Subcutaneous abdominal adipose tissue (tissue), 5 donors: ENCODE measurements at regions not wholly inside any gene's neighbourhood (a gene's known extent, or its start where the extent isn't known, plus 50 kb on each side); places are given as distances from the start of the nearest gene placed in this dataset.

ENCODE experiments used
- H3K27ac ChIP-seq: one replicate; pipeline ENCODE4 v1.7.0; 2013; ENCODE audit warnings: low read depth, mild to moderate bottlenecking, inconsistent platforms, low read length, moderate library complexity
- H3K27me3 ChIP-seq, 5 donors: one replicate each; pipeline ENCODE4 v1.7.0; 2013; ENCODE audit warnings: low read length in 5 of 5, inconsistent platforms in 1 of 5; ENCODE audit not compliant: control insufficient read depth in 5 of 5, insufficient read depth in 4 of 5
- H3K36me3 ChIP-seq, 5 donors: one replicate each; pipeline ENCODE4 v1.7.0; 2013; ENCODE audit warnings: low read length in 5 of 5; ENCODE audit not compliant: control insufficient read depth in 5 of 5, insufficient read depth in 5 of 5
- H3K4me1 ChIP-seq, 5 donors: one replicate each; pipeline ENCODE4 v1.7.0; 2013; ENCODE audit warnings: low read length in 5 of 5, mild to moderate bottlenecking in 3 of 5, moderate library complexity in 1 of 5; ENCODE audit not compliant: control insufficient read depth in 5 of 5, insufficient read depth in 5 of 5
- H3K4me3 ChIP-seq, 5 donors: one replicate each; pipeline ENCODE4 v1.7.0; 2013; ENCODE audit warnings: low read length in 5 of 5, low read depth in 1 of 5
- H3K9ac ChIP-seq, 5 donors: one replicate each; pipeline ENCODE4 v1.7.0; 2013; ENCODE audit warnings: low read length in 5 of 5, mild to moderate bottlenecking in 4 of 5, moderate library complexity in 3 of 5
- H3K9me3 ChIP-seq, 5 donors: one replicate each; pipeline ENCODE4 v1.7.0; 2013; ENCODE audit warnings: low read length in 5 of 5; ENCODE audit not compliant: control insufficient read depth in 5 of 5
- donor health status: healthy.
- donor health status: healthy.
- donor health status: healthy.
- donor health status: healthy.
- donor health status: healthy.

DNA sequence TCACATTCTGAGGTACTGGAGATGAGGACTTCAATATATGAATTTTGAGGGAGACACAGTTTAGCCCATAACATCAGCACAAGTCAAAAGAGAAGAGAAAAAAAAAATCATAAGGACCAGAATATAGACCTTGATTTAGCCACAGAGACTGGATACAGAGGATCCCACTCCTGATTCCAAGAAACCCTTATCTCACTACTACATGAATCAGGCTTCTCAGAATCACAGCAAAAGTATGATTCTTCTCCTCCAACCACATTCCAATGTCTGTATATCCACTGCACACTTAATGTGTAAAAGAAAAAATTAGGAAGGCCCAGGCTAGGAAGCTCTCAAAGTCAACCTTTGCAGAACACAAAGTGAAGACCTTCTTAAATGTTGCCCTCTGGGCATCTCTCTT is 610.9 kb downstream of the DTWD2 start:
- H3K27ac ChIP-seq = no peak overlapping the region
- no peaks in the 10 kb centered on the region for H3K27me3 ChIP-seq
- H3K4me1 ChIP-seq = no peaks in the 10 kb centered on the region
- no peak overlapping the region for H3K4me3 ChIP-seq
- no peaks in the 10 kb centered on the region for H3K36me3 ChIP-seq
- H3K9ac ChIP-seq = no peak overlapping the region
- H3K9me3 ChIP-seq = no peaks in the 10 kb centered on the region

DNA sequence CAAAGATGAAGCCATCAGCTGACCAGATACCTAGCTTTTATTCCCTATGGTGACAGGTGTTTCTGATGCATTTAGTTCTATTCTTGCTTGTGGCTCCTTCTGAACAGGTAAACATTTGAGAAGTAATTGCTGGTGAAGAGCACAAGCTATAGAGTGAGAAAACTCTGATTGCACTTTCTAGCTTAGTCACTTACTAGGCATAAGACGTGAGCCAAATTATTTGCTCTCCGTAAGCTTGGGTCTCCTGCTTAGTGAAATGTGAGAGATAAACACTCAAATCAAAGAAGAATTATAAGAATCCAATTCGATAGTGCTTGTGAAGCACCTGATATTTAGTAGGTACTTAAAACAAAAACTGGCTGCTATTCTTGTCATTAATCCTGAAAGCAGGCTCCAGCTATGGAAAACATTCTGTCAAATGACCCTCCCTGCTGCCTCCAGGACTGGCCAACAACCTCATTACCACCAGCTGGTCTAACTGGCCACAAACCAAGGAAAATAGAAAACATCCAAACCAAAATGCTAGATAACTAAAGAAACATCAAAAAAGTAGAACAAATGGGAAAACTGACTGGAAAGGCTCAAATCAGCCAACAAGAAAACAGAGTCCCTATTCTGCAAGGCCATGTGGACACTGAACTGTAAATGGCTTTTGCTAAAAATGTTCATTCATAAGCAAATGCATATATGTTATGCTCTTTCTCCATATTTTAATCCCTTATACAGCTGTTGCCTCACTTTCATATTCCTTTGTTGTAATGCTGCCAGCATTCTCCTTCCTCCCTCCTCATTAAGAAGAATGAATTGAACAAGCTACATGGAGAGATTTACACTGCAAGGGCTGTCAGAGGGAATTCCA is 616.1 kb downstream of the DTWD2 start:
- Histone ChIP-seq H3K4me3 (no peak overlapping the region), H3K27ac (no peak overlapping the region), H3K9me3 (no peaks in the 10 kb centered on the region), H3K27me3 (no peaks in the 10 kb centered on the region), H3K4me1 (no peaks in the 10 kb centered on the region), H3K9ac (no peak overlapping the region), H3K36me3 (no peaks in the 10 kb centered on the region)

DNA sequence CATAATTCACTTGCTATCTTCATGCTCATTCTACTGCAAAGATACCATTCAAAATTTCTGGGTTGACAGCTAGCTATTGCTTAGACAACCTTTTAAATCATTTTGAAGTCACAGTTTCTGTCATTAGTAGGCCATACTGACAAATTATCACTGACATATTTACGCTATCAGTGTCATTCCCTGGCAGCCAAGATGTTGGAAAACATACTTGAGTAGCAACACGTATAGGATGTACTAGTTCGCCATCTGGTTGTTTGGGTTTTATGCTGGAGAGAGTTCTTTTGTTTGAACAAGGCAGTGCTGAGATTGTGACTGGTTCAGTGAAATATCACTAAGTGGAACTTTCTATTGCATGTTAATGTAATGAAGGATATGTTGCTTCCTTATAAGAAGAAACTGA is 621.9 kb downstream of the DTWD2 start:
- Histone ChIP-seq H3K9me3 (peaks cover 0 to 2% (median 0%) of the 10 kb centered on the region in 5 donors), H3K27ac (no peak overlapping the region), H3K4me1 (no peaks in the 10 kb centered on the region)

DNA sequence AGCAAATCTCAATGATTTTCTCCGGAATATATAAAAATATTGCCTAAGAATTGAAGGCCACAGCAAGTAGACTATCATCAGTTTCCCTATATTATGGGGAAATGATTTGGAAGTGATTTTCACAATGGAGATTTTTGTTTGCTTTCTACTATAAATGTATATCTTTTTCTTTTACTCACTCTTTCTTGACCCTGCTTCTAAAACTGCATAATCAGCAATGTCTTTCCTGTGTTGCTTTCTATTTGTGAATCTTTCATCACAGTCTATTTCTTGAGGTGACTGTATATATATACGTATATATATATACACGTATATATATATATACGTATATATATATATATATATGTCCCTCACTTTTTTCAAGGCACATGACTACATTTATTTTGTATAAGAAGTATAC is 622.6 kb downstream of the DTWD2 start:
- Histone ChIP-seq H3K4me3 (no peak overlapping the region), H3K36me3 (no peaks in the 10 kb centered on the region), H3K27me3 (no peaks in the 10 kb centered on the region), H3K9ac (no peak overlapping the region), H3K4me1 (no peaks in the 10 kb centered on the region), H3K9me3 (peaks cover 0 to 2% (median 0%) of the 10 kb centered on the region in 5 donors), H3K27ac (no peak overlapping the region)

More for the DNA sequence above, 621.9 kb downstream of the DTWD2 start:
- Histone ChIP-seq H3K36me3 (no peaks in the 10 kb centered on the region), H3K4me3 (no peak overlapping the region), H3K27me3 (no peaks in the 10 kb centered on the region), H3K9ac (no peak overlapping the region)

DNA sequence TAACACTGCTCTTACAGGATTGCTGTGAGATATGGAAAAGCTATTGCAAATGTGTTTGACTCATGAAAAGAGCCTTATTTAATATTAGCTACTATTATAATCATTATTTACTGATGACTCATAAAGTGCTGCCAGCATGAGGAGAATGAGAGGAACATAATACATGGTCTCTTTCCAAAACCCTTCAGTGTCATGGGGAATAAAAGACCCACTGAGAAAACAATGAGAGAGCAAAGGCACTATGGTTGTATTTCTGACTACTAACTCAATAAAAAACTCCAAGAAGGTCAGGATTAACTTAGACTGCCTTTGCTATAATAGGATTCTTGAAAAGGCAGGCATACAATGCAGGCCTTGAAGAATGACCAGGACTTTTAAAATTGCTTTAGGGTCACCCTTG is 633.5 kb downstream of the DTWD2 start:
- no peaks in the 10 kb centered on the region for H3K27me3 ChIP-seq
- H3K27ac ChIP-seq = no peak overlapping the region
- H3K36me3 ChIP-seq = no peaks in the 10 kb centered on the region
- H3K4me1 ChIP-seq = no peaks in the 10 kb centered on the region
- no peak overlapping the region for H3K9ac ChIP-seq
- no peak overlapping the region for H3K4me3 ChIP-seq
- peaks cover 0 to 4% (median 0%) of the 10 kb centered on the region in 5 donors for H3K9me3 ChIP-seq

DNA sequence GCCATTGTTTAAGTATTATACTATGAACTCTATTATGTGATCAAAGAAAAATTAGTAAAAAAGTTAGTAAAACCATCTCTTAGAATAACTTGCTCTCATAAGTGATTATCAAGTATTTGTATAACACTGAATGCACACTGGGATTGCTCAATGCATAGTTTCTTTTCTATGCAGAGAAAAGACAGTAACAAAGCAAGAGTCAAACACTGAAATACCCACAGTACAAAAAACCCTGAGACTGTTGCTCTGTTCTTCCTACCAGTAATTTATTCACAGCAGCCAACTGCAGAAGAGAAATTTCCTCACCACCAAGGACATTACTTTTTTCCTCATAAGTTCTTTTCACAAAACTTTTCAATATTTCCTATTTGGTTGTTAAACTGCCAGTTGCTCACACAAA is 634.4 kb downstream of the DTWD2 start:
- no peak overlapping the region for H3K4me3 ChIP-seq
- H3K36me3 ChIP-seq = no peaks in the 10 kb centered on the region
- no peaks in the 10 kb centered on the region for H3K4me1 ChIP-seq
- H3K9ac ChIP-seq = no peak overlapping the region
- H3K9me3 ChIP-seq = peaks cover 0 to 4% (median 0%) of the 10 kb centered on the region in 5 donors
- H3K27ac ChIP-seq = no peak overlapping the region
- no peaks in the 10 kb centered on the region for H3K27me3 ChIP-seq

DNA sequence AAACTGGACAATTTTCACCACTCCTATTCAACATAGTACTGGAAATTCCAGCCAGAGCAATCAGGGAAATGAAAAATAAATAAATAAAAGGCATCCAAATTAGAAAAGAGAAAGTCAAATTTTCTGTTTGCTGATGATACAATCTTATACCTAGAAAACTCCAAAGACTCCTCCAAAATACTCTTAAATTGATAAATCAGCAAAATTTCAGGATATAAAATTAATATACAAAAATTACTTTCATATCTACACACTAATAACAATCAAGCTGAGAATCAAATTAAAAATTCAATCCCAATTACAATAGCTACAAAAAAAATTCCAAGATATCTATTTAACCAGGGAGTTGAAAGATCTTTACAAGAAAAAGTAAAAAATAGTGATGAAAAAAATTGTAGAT is 651.9 kb downstream of the DTWD2 start:
- Histone ChIP-seq H3K4me3 (no peak overlapping the region), H3K9me3 (no peaks in the 10 kb centered on the region), H3K9ac (no peak overlapping the region), H3K36me3 (no peaks in the 10 kb centered on the region), H3K4me1 (no peaks in the 10 kb centered on the region), H3K27ac (no peak overlapping the region), H3K27me3 (no peaks in the 10 kb centered on the region)

DNA sequence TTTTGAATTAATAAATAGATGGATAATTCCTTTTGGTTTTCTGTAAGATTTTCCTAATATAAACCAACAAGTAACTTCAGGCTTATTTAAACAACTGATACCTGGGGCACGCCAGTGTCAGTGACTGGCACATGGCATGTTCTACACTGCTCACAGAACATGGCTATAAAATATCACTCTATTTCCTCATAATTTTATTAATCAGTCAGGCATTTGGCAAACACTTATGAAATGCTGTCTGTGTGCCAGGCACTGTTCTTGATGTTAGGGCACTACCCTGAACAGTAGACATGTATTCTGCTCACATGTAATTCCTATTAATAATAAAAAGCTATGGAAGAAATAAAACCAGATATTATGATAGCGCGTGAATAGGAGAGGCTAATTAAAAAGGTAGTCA is 661.0 kb downstream of the DTWD2 start:
- H3K27me3 ChIP-seq = no peaks in the 10 kb centered on the region
- H3K36me3 ChIP-seq = no peaks in the 10 kb centered on the region
- no peak overlapping the region for H3K4me3 ChIP-seq
- H3K27ac ChIP-seq = no peak overlapping the region
- no peaks in the 10 kb centered on the region for H3K4me1 ChIP-seq
- peaks cover 0 to 8% (median under 1%) of the 10 kb centered on the region in 5 donors for H3K9me3 ChIP-seq
- H3K9ac ChIP-seq = no peak overlapping the region

DNA sequence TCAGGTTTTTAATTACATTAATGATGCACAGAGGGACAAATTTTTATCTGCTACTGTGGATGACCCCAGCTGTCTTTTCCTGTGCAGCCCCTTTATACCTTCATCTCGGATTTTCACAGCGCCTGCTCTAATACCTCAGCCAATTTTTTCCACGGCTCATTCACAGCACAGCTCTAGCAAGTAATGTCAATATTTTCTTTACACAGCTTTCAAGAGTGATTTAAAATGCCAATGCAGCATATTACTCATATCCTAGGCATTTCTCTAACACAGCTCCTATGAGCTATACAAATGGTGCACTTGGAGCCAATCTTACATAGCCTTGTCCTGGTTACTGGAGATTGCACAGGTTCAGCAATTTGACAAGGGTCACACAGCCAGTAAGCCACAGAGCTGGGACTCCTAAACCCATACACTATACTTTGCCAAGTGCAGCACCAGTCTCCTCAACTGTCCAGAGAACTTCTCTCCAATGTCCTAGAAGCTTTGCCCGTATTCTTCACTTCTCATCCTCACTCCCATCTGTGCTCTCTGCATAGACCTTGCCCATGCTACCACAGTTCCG is 661.8 kb downstream of the DTWD2 start:
- no peaks in the 10 kb centered on the region for H3K36me3 ChIP-seq

DNA sequence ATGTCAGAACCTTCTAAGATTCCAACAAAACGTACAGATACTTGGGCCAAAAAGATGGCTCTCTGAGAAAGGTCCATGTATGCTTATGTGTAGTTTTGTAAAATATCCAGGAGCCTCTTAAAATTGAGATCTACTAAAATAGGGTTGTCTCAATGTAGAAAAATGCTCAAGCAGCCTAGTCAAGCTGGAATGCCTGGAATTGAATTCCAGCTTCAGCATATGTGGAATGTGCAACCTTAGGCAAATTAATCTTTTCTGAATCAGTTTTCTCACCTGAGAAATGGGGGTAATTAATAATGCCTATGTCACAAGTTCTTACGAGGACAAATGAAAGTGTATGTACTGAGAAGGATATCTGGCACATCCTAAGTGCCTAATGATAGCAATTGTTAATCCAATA is 662.4 kb downstream of the DTWD2 start:
- Histone ChIP-seq H3K4me1 (no peaks in the 10 kb centered on the region), H3K4me3 (no peak overlapping the region), H3K27me3 (no peaks in the 10 kb centered on the region), H3K27ac (no peak overlapping the region), H3K9me3 (peaks cover 0 to 9% (median 3%) of the 10 kb centered on the region in 5 donors), H3K9ac (no peak overlapping the region), H3K36me3 (no peaks in the 10 kb centered on the region)

More for the DNA sequence above, 661.8 kb downstream of the DTWD2 start:
- Histone ChIP-seq H3K27me3 (no peaks in the 10 kb centered on the region), H3K4me1 (no peaks in the 10 kb centered on the region), H3K27ac (no peak overlapping the region), H3K9ac (no peak overlapping the region), H3K4me3 (no peak overlapping the region), H3K9me3 (peaks cover 0 to 9% (median 3%) of the 10 kb centered on the region in 5 donors)
